H1 (cell line): ENCODE measurements at regions not wholly inside any gene's neighbourhood (a gene's known extent, or its start where the extent isn't known, plus 50 kb on each side); places are given as distances from the start of the nearest gene placed in this dataset.

Source experiments
- BACH1 ChIP-seq: IDR thresholded peaks from 2 replicates; pipeline ENCODE4 v1.6.1; 2012; ENCODE audit warnings: low read length, improper control_type of control experiment
- CTCF ChIP-seq, 3 experiments: IDR thresholded peaks; 1 replicate in 2 of 3; 2 replicates in 1 of 3; pipeline versions ENCODE4 v1.5.1 to v1.6.1; 2011; ENCODE audit warnings: low read length in 3 of 3, mild to moderate bottlenecking in 3 of 3, inconsistent platforms in 2 of 3, low read depth in 1 of 3, moderate library complexity in 1 of 3; ENCODE audit not compliant: insufficient read depth in 1 of 3; ENCODE audit errors: control extremely low read depth in 1 of 3
- EP300 ChIP-seq, 2 experiments: IDR thresholded peaks; 1 replicate in 1 of 2; 2 replicates in 1 of 2; pipeline ENCODE4 v1.6.1; 2011 to 2012; ENCODE audit warnings: low read depth in 2 of 2, low read length in 2 of 2, mild to moderate bottlenecking in 2 of 2, borderline replicate concordance in 1 of 2, inconsistent platforms in 1 of 2, moderate library complexity in 1 of 2
- EZH2 ChIP-seq: fragments of 200-600 bp; sonication (generic); IDR thresholded peaks from 2 replicates; pipeline ENCODE4 v1.7.1; 2012; ENCODE audit warnings: low read depth, mild to moderate bottlenecking, moderate library complexity, low read length, inconsistent platforms; ENCODE audit not compliant: severe bottlenecking
- GABPA ChIP-seq: IDR thresholded peaks from 2 replicates; pipeline ENCODE4 v1.6.1; 2011; ENCODE audit warnings: mild to moderate bottlenecking, low read length, moderate library complexity, borderline replicate concordance; ENCODE audit not compliant: insufficient read depth
- SIN3A ChIP-seq, 2 experiments: IDR thresholded peaks in 1 of 2; conservative IDR thresholded peaks in 1 of 2; 2 replicates each; pipeline ENCODE4 v1.6.1; 2011 to 2012; ENCODE audit warnings: low read length in 2 of 2, improper control_type of control experiment in 1 of 2, low read depth in 1 of 2, mild to moderate bottlenecking in 1 of 2
- TEAD4 ChIP-seq: IDR thresholded peaks from 2 replicates; pipeline ENCODE4 v1.6.1; 2012; ENCODE audit warnings: low read depth, low read length, inconsistent platforms, mixed read lengths
- ZNF274 ChIP-seq: IDR thresholded peaks from 2 replicates; pipeline ENCODE4 v1.7.0; 2012; ENCODE audit warnings: low read length, borderline replicate concordance; ENCODE audit errors: extremely low read depth

- no peak for TF ChIP-seq GABPA
- no peak for TF ChIP-seq TEAD4
- TF ChIP-seq BACH1, result no peak
- TF ChIP-seq CTCF (IDR thresholded peaks at IDR 0.05; ENCODE audit: control extremely low read depth in 1 of 3, insufficient read depth in 1 of 3, low read depth in 1 of 3, low read length in 3 of 3), result no peak
- TF ChIP-seq SIN3A (conservative IDR thresholded peaks at IDR 0.05 in 1 of 2, IDR thresholded peaks at IDR 0.05 in 1 of 2; ENCODE audit: low read depth in 1 of 2, low read length in 2 of 2), result no peak
- no peak for TF ChIP-seq ZNF274
- TF ChIP-seq EP300 (IDR thresholded peaks at IDR 0.05; ENCODE audit: borderline replicate concordance in 1 of 2, low read depth in 2 of 2, low read length in 2 of 2), result no peak
- no peak for TF ChIP-seq EZH2
Observed at GRCh38 chr11:71352226-71352625, 96.0 kb downstream of the DHCR7 start.
